ENCODE measurements at regions not wholly inside any gene's neighbourhood (a gene's known extent, or its start where the extent isn't known, plus 50 kb on each side); places are given as distances from the start of the nearest gene placed in this dataset.
"Not testable (repeated sequence)": the region's sequence is repeated elsewhere in the genome, so short reads cannot be mapped to it uniquely, and the experiment has no call there.

- Histone ChIP-seq H3K27ac (replicated peaks) (no peak overlapping the region), H3K9me3 (replicated peaks) (no peaks in the 10 kb centered on the region), H3K27me3 (ENCODE audit: low read depth) (no peaks in the 10 kb centered on the region), H3K36me3 (no peaks in the 10 kb centered on the region), H3K4me3 (no peak overlapping the region), H3K4me1 (no peaks in the 10 kb centered on the region)
- intact Hi-C loops (cut with micrococcal nuclease) = loop anchor here (10.0 kb wide), 1 partner anchor 176 kb away; the partner anchor contains the start of gene MARCKS
- no peak for TF ChIP-seq CTCF (IDR thresholded peaks at IDR 0.05; ENCODE audit: borderline replicate concordance)
- DNase-seq = no peak
Measured at GRCh38 chr6:113679051-113679450, 178.1 kb upstream of the MARCKS start.

GRCh38 chr6:113680301-113680700 is 176.8 kb upstream of the MARCKS start:
- H3K36me3 ChIP-seq = no peaks in the 10 kb centered on the region
- intact Hi-C loops (cut with micrococcal nuclease) = no loop called here
- no peaks in the 10 kb centered on the region for H3K9me3 ChIP-seq (replicated peaks)
- H3K4me3 ChIP-seq = no peak overlapping the region
- no peak for TF ChIP-seq CTCF (IDR thresholded peaks at IDR 0.05; ENCODE audit: borderline replicate concordance)
- no peaks in the 10 kb centered on the region for H3K4me1 ChIP-seq
- H3K27me3 ChIP-seq (ENCODE audit: low read depth) = no peaks in the 10 kb centered on the region
- no peak for DNase-seq
- no peak overlapping the region for H3K27ac ChIP-seq (replicated peaks)

- Histone ChIP-seq H3K27me3 (ENCODE audit: low read depth) (no peaks in the 10 kb centered on the region), H3K36me3 (no peaks in the 10 kb centered on the region), H3K4me1 (no peaks in the 10 kb centered on the region), H3K4me3 (no peak overlapping the region), H3K27ac (replicated peaks) (no peak overlapping the region), H3K9me3 (replicated peaks) (no peaks in the 10 kb centered on the region)
- intact Hi-C loops (cut with micrococcal nuclease) = no loop called here
- TF ChIP-seq CTCF (IDR thresholded peaks at IDR 0.05; ENCODE audit: borderline replicate concordance) = no peak
- no peak for DNase-seq
Measured at GRCh38 chr6:113683968-113684367, 173.2 kb upstream of the MARCKS start.

GRCh38 chr6:113684382-113684901 is 172.7 kb upstream of the MARCKS start:
- H3K9me3 ChIP-seq (replicated peaks) = no peaks in the 10 kb centered on the region
- intact Hi-C loops (cut with micrococcal nuclease) = no loop called here

DNA sequence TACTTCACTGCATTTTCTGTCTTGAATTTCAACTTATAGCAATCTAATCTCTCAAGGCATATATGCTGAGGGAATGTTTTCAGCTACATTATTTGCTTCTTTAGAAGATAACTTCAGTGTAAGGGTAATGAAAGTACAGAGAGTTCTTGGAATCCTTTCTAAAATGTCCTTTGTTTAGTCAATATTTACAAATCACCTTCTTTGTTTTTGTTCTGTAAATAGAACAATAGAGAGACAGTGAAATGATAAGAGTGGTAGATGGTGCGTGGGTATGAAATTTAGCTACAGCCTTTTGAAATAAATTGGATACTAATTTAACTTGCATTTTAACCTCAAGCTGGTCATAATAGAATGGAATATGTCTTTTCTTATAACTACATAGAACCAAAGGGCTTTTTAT is 171.1 kb upstream of the MARCKS start:
- no peak for TF ChIP-seq CTCF (IDR thresholded peaks at IDR 0.05; ENCODE audit: borderline replicate concordance)
- no peak for DNase-seq
- H3K27me3 ChIP-seq (ENCODE audit: low read depth) = no peaks in the 10 kb centered on the region
- intact Hi-C loops (cut with micrococcal nuclease) = no loop called here
- H3K4me1 ChIP-seq = no peaks in the 10 kb centered on the region
- H3K4me3 ChIP-seq = no peak overlapping the region
- H3K36me3 ChIP-seq = no peaks in the 10 kb centered on the region
- no peaks in the 10 kb centered on the region for H3K9me3 ChIP-seq (replicated peaks)
- H3K27ac ChIP-seq (replicated peaks) = no peak overlapping the region

More at GRCh38 chr6:113684382-113684901, 172.7 kb upstream of the MARCKS start:
- TF ChIP-seq CTCF (IDR thresholded peaks at IDR 0.05; ENCODE audit: borderline replicate concordance) = no peak
- Histone ChIP-seq H3K4me3 (no peak overlapping the region), H3K27ac (replicated peaks) (no peak overlapping the region), H3K4me1 (no peaks in the 10 kb centered on the region), H3K36me3 (no peaks in the 10 kb centered on the region), H3K27me3 (ENCODE audit: low read depth) (no peaks in the 10 kb centered on the region)
- no peak for DNase-seq

- H3K36me3 ChIP-seq = not testable (repeated sequence)
Measured at GRCh38 chr6:113689620-113690019, 167.5 kb upstream of the MARCKS start.

More at GRCh38 chr6:113689620-113690019, 167.5 kb upstream of the MARCKS start:
- H3K4me1 ChIP-seq; H3K27ac ChIP-seq (replicated peaks); H3K4me3 ChIP-seq; H3K9me3 ChIP-seq (replicated peaks); intact Hi-C loops (cut with micrococcal nuclease); DNase-seq; H3K27me3 ChIP-seq (ENCODE audit: low read depth): not testable (repeated sequence)

Measured in left ventricle myocardium inferior (tissue), 1 donor.